Left lobe of liver (tissue), 2 donors: ENCODE measurements at regions not wholly inside any gene's neighbourhood (a gene's known extent, or its start where the extent isn't known, plus 50 kb on each side); places are given as distances from the start of the nearest gene placed in this dataset.
"Not testable (repeated sequence)": the region's sequence is repeated elsewhere in the genome, so short reads cannot be mapped to it uniquely, and the experiment has no call there.

Experiments
- ATAC-seq: fragments of 200-7000 bp; cut with Tn5 transposase; one replicate; pipeline ENCODE4 v1.9.1; 2020; ENCODE audit warnings: mild to moderate bottlenecking, moderate library complexity
- DNase-seq: peaks from one replicate; pipeline ENCODE4 v3.0.0-alpha.2; 2020; ENCODE audit warnings: low spot score
- donor health status: DM: no; HTN: no; CAD: no; lungs with moderate emphysema.
- donor health status: DM: no; HTN: yes; CAD: no.

DNA sequence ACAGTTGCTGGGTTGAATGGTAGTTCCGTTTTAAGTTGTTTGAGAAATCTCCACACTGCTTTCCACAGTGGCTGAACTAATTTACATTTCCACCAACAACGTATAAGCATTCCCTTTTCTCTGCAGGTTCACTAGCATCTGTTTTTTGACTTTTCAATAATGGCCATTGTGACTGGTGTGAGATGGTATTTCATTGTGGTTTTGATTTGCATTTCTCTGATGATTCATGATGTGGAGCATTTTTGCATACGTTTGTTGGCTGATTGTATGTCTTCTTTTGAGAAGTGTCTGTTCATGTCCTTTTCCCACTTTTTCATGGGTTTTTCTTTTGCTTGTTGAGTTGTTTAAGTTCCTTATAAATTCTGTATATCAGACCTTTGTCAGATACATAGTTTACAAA, 150.2 kb upstream of the MAP3K1 start:
- not testable (repeated sequence) for ATAC-seq

DNA sequence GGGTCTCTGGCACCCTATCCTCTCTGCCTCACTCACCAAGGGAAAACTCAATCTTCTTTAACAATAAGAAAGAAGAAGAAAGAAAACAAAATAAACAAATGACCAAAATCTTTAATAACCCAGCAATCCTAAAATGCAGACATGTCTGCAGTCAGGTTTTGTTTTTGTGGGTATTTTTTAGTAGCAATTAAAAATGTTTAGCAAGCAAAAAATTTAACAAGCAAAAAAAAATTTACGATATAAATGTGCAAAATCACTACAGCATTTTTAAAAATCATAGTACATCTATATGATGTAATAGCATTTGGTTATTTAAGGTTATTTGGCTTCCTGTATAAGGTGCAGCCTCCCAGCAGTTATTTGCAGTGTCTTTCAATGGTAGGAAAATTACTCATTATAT, 151.3 kb upstream of the MAP3K1 start:
- no peak for DNase-seq
- no peak for ATAC-seq

More for the DNA sequence above, 150.2 kb upstream of the MAP3K1 start:
- not testable (repeated sequence) for DNase-seq

DNA sequence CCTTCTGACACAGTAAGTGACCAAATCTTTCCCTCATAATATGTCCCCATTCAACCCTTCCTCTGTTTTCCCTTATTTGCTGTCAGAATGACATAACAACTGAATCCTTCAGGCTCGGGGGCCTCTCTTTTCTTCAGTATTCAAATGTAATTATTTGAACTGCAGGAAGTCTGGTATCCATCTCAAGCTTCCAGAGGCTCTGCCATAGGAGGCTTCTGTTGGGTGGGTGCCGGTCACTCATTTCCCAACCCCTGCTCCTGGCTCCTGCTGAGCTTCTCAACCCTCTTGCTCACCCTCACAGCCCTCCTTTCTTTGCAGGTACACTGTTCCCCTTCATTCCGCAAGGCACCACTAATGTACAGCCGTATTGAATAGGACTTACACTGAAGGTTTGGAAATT, 151.8 kb upstream of the MAP3K1 start:
- ATAC-seq (no peak), DNase-seq (no peak)

DNA sequence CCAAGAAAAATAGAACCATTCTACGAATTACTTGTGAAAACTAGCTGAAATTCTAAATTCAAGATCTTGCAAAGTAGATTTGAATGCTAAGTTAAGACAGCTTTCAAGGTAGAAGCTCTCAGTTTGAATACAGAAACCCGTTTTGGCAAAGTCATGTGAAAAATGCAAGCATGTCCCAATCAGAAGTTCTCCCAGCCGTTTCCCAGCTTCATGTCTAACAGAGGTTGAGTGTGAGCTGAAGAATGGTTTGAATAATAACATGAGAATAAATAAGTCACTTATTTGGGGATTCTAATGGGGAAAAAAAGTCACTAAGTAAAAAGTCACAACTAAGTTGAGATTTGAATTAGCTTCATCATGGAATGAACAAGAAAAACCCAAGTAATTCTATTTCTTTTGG, 152.5 kb upstream of the MAP3K1 start:
- DNase-seq (no peak), ATAC-seq (no peak)

DNA sequence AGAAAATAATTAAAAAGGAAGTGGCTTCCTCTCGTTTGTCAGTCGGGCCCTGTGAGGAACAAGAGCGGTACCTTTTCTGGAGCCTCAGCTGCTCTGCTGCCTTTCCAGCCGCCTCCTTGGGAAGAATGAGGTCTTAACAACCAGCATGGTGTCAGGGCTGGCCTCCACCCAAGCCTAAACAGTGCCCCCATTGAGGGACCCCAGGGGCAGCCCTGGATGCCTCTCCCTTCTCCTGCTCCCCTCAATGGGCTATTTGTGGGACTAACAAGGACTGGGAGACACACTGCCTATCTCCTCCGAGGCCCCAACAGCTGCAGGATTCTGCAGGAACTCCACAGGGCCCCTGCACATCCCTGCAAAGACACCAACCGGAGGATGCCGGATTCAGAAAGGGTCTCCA, 155.4 kb upstream of the MAP3K1 start:
- DNase-seq: no peak
- ATAC-seq: no peak

DNA sequence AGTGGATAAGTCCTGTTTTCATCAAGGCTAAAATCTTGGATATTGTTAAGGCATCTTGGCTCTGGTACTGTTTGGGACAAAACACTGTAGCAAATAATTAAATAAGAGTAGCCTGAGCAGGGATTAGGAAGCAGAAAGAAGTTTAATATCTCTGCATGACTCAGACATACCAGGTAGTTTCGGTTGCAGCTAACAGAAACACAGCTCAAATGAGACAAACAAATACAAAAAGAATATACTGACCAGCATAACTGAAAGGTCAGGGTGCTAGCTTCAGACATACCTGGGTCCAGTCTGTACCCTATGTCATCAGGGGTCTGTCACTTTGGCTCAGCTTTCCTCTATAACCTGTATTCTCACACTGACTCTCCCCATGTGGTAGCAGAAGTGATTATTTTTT, 156.4 kb upstream of the MAP3K1 start:
- ATAC-seq (no peak), DNase-seq (no peak)

DNA sequence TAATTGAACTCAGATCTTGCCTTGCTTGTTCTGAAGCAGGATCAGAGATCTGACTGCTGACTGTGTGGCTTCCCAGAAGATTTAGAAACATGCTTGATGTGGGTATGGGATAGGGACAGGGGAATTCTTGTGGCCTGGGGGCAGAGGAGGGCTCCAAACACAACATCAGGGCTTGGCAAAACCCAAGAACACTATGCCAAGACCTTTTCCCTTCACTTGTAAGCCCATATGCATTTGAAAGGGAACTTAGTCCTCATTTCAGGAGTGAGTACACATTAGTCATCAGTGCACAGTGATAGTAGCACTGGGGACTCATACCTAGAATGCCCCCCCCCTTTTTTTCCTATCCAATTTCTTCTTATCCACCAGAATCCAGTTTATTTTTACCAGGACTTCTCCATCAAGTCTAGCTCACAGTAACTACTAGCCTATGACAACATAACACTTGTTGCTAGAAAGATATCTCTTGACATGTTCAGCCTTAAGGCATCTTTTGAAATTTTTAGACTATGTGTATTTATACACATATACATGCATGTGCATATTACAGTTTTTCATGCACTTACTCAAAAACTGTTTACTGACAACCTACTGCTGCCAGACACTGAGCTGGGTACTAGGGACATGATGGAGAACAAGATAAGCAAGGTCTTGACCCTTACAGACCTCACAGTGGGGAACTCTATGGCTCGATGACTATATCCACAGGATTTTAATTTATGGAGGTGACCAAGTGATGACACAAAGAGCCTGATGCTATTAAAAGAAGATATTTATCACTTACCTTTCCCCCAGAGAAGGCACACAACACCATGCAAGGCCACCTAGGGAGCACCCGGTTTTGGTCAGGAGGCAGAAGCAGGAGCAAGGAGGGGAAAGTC, 158.3 kb upstream of the MAP3K1 start:
- DNase-seq (no peak), ATAC-seq (no peak)

DNA sequence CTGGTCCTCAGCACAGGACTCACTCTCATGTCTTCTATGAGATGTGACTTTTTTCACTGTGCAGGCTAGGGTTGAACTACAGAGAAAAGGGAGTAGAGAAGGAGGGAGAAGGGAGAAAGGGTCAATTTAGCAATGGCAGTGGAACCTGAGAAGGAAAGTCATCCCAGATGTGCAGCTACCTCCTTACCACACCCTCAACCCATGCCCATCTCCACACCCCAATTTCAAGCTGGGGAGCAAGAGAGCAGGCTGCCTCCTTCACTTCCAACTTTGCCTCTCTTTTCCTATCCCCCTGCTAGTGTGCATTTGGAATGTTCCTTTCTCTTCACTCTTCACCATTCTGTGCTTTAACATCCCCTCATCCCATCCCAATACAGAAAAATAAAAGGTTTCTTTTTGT, 163.5 kb upstream of the MAP3K1 start:
- ATAC-seq: no peak
- DNase-seq: no peak

DNA sequence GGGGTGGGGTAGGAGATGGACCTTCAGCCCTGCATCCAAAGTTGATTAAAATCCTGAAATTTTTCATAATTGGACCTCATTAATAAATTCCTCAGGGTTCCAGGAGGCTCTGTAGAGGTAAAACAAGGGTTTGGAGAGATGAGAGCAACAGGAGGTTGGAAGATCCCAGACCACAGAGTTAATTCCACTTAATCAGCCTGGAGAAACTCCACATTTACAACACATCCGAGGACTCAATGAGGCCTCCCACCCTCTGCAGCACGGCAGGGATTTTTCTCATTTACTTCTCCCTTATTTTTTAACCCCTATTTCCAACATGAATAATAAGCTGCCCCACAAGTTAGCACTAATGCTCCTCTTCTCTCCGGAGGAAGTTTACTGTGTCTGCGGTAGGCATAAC, 165.0 kb upstream of the MAP3K1 start:
- ATAC-seq: no peak
- no peak for DNase-seq

DNA sequence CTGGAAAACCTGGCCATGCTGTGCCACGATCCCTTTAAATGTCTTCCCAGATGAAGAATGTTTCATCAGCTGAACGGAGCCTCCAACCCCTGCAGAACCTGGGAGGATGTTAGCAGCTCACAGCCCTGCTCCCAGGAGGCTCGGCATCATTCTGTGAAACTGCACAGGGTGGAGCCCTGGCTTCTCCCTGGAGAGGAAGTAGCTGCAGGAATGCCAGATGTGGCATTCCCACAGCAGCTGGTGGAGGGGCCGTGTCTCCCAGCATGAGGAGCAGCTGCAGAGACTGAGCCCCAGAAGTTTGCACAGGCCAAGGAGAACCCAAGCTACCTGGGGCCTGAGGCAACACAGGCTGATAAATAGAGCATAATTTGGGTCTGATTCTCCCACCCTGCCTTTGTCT, 165.8 kb upstream of the MAP3K1 start:
- ATAC-seq: no peak
- DNase-seq: no peak

DNA sequence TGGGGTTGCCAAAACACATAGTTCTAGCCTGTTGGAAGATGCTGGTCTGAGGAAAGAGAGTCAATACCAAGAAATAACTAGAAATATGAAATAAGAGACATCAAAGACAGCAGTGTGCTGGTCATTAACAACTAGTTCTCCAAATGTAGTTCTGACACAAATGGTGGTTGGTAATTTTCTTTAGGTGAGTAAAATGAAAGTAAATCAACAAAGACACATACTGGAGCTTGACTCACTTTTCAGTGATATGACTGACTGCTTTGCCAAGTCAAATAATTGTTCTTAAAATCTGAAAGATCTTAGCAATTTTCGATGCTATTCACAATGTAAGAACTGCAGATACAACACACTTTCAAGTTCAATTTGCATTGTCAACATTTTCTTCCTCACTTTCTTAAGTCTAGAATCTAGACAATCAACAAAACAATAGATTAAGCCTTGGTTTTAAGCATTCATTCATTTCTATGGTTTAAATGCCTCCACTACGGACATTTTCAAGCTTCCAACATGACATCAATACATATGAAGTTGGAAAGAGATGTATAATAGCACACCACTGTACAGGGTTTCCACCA, 166.8 kb upstream of the MAP3K1 start:
- no peak for DNase-seq
- ATAC-seq: no peak

DNA sequence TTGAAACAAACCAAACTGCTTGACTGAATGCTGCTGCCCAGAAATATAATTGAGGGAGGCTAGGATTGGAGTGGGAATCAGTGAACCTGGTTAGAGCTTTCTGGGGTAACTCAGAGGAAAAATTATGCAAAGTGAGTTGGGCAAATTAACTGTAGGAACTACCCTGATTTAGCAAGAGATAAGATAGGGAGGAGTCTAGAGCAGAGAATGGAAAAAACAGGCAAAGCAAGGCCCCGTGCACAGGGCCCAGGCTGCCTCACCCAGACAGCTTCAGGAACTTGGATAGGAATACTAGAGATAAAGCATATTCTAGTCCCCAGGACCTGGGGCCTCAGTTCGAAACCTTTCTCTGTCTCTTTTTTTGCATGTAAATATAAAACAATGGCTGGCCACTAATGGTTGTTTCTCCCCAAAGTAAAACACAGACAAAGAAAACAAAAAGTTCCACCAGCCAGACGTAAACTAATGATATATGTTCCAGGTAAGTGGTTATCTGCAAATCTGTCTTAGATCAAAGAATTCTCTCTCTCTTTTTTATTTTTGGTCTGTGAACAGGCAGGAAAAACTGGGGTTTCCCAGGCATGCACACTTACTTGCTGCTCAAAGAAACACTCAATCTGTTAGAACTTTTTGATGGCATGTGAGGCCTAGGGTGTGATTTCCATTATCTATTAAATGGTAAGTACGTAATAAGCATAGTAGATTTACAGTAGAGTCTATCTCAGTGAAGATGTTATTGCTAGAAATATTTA, 168.1 kb upstream of the MAP3K1 start:
- DNase-seq: no peak
- ATAC-seq: no peak

DNA sequence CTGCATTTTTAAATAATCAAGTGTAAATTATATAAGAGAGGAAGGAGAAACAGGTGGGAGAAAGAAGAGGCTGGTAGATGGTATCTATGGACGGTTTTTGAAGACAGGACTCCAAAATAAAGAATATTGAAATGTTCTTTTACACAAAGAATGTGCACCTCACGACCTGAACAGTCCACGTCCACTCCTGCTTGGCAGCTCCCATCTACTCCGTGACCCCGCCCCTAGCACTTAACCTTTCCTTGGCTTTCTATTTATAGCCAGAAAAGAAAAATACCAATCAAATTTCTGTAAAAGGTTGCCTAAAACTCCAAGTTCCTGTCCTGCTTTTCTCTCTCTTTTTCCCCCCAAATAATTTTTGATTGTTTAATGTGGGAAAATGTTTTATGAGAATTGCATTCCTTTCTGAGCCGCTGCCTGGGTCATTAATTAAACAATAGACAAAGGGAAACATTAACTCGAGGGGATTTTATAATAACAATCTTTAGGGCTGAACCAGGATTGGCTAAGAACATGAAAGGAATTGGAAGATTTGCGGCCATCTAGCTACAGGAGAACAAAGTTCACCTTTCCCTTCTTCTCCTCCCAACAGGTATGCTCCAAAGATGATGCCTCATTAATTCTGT, 173.6 kb upstream of the MAP3K1 start:
- DNase-seq (no peak), ATAC-seq (no peak)

DNA sequence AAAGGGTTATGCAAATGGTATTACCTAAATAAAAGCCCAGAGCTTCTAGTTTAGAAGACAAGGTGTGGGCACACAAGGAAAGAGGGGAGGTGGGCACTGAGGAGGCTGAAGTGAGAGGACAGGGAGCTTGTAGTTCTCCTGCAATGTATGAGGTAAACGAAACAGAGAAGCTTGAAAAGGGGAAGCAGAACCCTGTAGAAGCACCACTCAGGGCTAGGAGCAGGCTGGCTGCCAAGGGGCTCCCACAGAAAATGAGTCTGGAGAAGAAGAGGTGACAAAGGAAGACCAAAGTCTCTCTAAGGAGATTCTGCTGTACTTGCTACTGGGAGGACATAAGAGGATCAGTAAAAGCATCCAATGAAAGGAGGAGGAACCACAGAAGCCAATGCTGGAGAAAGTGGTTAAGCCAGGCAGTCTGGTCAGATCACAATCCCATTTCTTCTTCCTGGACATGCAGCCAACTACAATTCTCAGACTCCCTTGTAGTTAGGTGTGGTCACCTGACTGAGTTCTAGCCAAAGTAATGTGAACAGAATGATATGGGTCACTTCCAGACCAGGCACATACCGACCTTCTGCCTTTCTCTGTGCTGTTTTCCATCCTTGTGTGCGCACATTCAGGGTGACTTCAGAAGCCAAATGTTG, 174.5 kb upstream of the MAP3K1 start:
- ATAC-seq: no peak

DNA sequence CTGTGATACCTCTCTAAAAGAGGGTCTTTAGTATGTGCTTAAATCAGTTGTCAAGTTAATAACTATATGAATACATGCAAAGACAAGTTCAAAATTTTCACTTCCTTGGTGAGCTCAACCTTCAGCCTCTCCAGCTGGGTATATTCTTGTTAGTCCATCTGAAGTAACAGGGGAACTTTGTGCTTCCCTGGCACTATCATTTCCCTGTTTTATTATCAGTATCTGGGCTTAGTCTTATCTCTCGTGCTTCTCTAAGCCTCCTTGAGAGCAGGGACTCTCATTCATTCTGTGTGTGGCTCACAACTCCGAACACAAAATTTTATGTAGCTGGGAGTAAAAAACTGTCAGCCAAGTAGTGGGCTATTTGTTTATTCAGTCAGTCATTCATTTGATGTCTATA, 175.9 kb upstream of the MAP3K1 start:
- ATAC-seq (no peak), DNase-seq (no peak)

More for the DNA sequence above, 174.5 kb upstream of the MAP3K1 start:
- DNase-seq: no peak

DNA sequence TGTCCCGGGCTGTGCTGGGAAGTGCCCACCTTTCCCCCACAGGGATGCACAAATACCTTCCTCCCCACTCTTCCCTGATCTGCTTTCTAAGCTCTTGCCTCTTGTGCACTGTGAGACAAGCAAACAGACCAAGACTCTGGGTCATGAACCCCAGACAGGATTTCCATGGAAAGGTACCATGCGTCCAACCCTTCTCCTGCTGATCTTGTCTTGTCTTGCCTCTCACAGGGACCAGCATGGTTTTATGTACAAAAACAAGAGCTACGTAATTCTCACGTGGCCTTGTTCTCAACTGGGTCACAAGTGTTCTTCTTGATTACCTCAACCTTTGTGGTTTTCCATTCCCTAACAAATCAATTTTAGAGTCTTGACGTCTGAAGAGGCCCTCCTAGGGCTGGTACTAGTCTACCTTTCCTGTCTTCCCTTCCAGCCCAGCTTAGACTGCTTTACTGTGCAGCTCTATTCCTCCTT, 176.5 kb upstream of the MAP3K1 start:
- ATAC-seq: peak; percentile 13
- DNase-seq: no peak

DNA sequence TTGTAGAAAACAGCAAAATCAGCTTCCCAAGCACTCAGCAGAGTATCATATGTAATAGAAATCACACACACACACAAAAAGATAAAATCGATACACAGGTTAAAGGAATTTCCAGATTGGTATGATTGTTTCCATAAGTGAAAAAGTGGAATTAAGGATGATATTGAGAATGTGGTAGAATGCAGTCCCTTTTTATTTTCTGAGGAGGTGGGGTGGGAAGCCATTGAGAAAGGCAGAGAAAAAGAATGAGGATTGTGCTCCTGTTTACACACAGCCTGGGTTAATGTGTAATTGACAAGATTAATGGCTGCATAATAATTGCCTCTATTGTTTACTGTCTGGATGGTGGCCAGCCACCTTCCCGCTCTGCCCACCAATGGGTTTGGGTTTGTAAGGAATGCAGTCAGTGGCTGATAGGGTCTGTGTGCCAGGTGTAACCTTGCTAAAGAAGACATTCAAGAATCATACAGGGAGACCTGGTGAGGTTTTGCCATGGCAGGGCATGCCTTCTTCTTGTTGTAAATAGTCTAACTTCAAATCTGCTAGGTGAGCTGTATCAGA, 177.2 kb upstream of the MAP3K1 start:
- DNase-seq: no peak

DNA sequence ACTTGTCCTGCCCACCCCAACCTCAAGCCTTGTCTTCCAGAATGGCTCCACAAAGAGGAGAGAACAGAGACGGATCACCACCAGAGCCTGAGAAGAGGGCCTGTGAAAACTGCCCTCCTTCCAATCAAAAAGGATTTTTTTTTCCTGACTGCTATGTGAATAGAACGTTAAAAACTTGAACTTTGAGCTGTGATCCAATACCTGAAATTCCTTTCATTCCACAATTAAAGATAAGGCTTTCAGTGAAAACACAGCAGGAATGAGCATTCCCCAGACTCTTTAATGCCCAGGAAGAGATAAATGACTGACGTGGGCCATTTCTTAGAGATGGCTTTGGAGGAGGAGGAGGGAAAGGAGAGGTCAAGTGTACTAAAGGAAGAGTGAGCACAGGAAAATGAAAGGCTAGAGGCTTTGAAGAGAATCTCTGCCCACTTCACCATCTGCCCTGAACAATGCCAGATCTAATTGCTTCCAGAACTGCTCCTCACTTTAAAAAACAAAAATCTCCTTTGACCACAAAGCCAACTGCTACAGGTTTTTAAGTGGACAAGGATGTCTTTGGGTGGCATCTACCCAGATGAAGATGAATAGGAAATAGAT, 177.9 kb upstream of the MAP3K1 start:
- ATAC-seq (peak; percentile 81), DNase-seq (no peak)

More for the DNA sequence above, 177.2 kb upstream of the MAP3K1 start:
- peak; percentile 64 for ATAC-seq

DNA sequence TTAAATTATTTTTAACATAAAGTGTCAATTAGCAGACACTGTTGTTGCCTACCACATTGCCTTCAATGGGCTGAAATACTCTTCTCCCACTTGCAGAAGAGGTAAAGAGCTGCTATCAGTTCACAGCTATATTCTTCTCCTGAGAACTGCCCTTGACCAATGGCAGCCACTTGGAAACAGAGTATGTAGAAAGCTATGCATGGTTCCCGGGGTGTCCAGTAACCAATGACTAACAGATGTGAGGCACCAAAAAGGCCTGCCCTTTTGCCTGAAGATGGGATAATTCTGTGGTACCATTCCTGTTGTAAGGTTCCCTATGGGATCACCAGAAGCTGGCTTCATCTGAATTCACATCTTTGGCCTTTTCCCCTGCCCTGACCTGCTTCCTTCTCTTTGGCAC, 181.4 kb upstream of the MAP3K1 start:
- ATAC-seq: no peak
- no peak for DNase-seq

DNA sequence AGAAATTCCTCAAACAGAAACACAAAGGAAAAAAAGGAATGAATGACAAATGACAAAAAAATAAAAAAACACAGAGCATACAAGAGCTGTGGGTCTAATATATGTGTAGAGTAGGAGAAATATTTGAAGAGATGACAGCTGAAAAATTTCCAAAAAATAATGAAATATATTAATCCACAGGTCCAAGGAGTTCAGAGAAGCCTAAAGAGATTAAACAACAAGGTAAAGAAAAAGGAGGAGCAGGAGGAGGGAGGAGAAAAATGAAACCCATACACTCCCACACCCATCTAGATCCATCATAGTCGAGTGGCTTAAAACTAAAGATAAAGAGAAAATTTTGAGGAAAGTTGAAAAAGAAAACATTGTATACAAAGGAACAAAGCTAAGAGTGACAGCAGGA, 182.4 kb upstream of the MAP3K1 start:
- no peak for ATAC-seq
- DNase-seq: no peak
